ENCODE measurements at regions not wholly inside any gene's neighbourhood (a gene's known extent, or its start where the extent isn't known, plus 50 kb on each side); places are given as distances from the start of the nearest gene placed in this dataset.
"Not testable (repeated sequence)": the region's sequence is repeated elsewhere in the genome, so short reads cannot be mapped to it uniquely, and the experiment has no call there.

DNA sequence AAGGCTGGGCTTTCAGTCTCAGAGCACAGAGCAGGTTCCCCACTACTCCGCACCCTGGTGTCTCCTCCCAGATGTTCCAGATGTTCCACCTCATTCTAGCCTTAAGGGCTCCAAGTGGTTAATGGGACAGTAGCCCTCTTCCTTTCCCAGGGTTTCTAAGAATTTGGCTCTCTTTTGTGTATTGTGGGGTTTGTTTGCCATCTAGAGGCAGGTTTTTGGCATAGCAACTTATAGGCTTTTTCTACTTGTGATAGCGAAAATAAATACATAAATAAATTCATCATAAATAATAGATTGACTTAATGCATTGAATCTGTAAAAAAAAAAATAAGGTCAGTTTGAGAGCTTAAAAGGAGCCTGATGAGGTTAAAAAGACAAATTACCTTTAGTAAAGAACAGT is 86.1 kb upstream of the XKR3 start:
- not testable (repeated sequence) for H3K36me3 Mint-ChIP-seq (ENCODE audit: insufficient read depth); DNase-seq; H3K4me3 Mint-ChIP-seq; ATAC-seq (replicated peaks); H3K27ac Mint-ChIP-seq; H3K9me3 Mint-ChIP-seq; H3K4me1 Mint-ChIP-seq (ENCODE audit: low read depth in 2 of 2)
- H3K27me3 Mint-ChIP-seq = peaks cover 32 to 65% of the 10 kb centered on the region in 2 donors

DNA sequence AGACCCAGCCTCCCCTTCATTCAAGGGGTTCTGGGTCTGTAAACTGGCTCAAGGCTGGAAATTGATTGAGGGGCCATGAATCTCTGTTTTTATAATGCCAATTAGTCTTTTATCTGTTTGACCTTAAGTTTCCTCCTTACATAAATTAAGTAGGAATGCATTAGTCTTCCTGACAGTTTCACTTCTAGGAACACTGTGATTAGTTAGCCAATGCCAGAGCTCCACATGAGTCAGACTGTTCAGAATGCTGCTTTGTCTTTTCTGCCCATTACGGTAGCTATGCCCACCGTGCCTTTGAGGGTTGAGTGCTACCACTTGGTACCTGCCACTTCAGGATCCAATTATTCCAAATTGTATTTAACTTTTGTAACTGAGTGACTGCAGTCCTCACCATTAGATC is 76.8 kb upstream of the XKR3 start:
- H3K36me3 Mint-ChIP-seq (ENCODE audit: insufficient read depth); H3K4me3 Mint-ChIP-seq; H3K27ac Mint-ChIP-seq; H3K9me3 Mint-ChIP-seq; DNase-seq; H3K4me1 Mint-ChIP-seq (ENCODE audit: low read depth in 2 of 2); ATAC-seq (replicated peaks): not testable (repeated sequence)
- peaks cover 0 to 30% of the 10 kb centered on the region in 2 donors for H3K27me3 Mint-ChIP-seq

DNA sequence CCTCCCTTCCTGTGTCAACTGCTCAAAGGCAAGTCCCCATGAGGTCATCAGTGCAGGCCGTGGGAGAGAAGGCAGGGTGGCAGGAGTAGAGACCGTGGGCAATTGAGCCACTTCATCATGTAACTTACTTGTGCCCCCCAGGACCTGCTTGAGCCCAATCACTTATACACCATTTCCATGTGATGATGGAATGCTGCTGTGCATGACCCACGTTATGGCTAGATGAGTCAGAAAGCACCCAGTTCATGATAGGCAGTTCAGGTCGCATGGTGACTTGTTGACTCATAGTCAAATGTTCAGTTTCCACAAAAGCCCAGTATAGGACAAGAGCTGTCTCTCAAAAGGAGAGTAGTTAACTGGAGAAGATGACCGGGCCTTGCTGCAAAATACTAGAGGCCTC is 76.4 kb upstream of the XKR3 start:
- H3K4me3 Mint-ChIP-seq, DNase-seq: not testable (repeated sequence)

GRCh38 chr22:16899358-16899757 is 74.1 kb upstream of the XKR3 start:
- H3K36me3 Mint-ChIP-seq (ENCODE audit: insufficient read depth); H3K4me3 Mint-ChIP-seq; ATAC-seq (replicated peaks); DNase-seq; H3K27ac Mint-ChIP-seq; H3K9me3 Mint-ChIP-seq; H3K4me1 Mint-ChIP-seq (ENCODE audit: low read depth in 2 of 2): not testable (repeated sequence)
- peaks cover 7 to 24% of the 10 kb centered on the region in 2 donors for H3K27me3 Mint-ChIP-seq

More for the DNA sequence above, 76.4 kb upstream of the XKR3 start:
- not testable (repeated sequence) for ATAC-seq (replicated peaks); H3K27ac Mint-ChIP-seq; H3K9me3 Mint-ChIP-seq; H3K36me3 Mint-ChIP-seq (ENCODE audit: insufficient read depth); H3K4me1 Mint-ChIP-seq (ENCODE audit: low read depth in 2 of 2)
- peaks cover 2 to 25% of the 10 kb centered on the region in 2 donors for H3K27me3 Mint-ChIP-seq

DNA sequence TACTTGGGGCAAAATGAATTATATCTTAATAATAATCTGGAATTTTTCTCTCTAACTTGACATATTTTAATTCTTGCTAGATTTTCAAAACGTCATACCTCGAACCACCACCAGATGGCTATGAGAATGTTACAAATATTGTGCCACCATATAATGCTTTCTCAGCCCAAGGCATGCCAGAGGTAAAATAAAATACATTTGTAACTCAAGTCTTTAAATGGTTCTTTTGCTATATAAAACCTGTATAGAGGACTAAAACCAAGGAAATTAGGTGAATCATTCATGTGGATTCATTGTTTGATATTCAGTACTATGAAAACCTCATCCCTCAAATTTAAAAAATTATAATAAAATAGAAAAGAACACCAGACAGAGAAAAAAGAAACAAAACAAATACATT is 72.2 kb upstream of the XKR3 start:
- H3K4me1 Mint-ChIP-seq (ENCODE audit: low read depth in 2 of 2); H3K9me3 Mint-ChIP-seq; DNase-seq; ATAC-seq (replicated peaks); H3K4me3 Mint-ChIP-seq; H3K27ac Mint-ChIP-seq; H3K36me3 Mint-ChIP-seq (ENCODE audit: insufficient read depth): not testable (repeated sequence)
- H3K27me3 Mint-ChIP-seq = peaks cover 7 to 18% of the 10 kb centered on the region in 2 donors

GRCh38 chr22:16891892-16892291 is 66.7 kb upstream of the XKR3 start:
- H3K9me3 Mint-ChIP-seq; DNase-seq; H3K4me1 Mint-ChIP-seq (ENCODE audit: low read depth in 2 of 2); H3K36me3 Mint-ChIP-seq (ENCODE audit: insufficient read depth); ATAC-seq (replicated peaks); H3K4me3 Mint-ChIP-seq; H3K27ac Mint-ChIP-seq: not testable (repeated sequence)
- peaks cover 0 to 12% of the 10 kb centered on the region in 2 donors for H3K27me3 Mint-ChIP-seq

DNA sequence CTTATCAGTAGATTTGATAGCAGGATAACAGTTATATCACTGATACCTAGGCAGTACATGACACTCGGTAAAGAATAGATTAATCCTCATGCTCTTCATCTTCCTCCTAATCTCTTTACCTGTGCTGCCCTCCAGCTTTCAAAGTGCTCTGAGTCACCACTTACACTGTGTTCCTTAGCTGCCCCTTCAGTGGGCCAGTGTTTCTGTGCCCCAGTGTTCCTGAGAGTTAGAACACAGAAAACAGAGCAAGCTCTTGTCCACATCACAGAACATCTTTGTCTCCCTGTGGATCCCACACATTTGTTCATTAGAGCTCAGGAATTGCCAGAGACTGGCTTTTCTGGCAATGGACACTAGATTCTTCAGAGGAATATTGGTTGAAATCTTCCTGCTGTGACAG is 51.1 kb upstream of the XKR3 start:
- not testable (repeated sequence) for ATAC-seq (replicated peaks); H3K36me3 Mint-ChIP-seq (ENCODE audit: insufficient read depth); DNase-seq; H3K4me1 Mint-ChIP-seq (ENCODE audit: low read depth in 2 of 2); H3K4me3 Mint-ChIP-seq; H3K27ac Mint-ChIP-seq; H3K9me3 Mint-ChIP-seq
- H3K27me3 Mint-ChIP-seq = peaks cover 5 to 12% of the 10 kb centered on the region in 2 donors

All from effector memory CD8-positive, alpha-beta T cell (primary cell).